Endometrium (tissue), 2 donors: ENCODE measurements at regions not wholly inside any gene's neighbourhood (a gene's known extent, or its start where the extent isn't known, plus 50 kb on each side); places are given as distances from the start of the nearest gene placed in this dataset.
"Not testable (repeated sequence)": the region's sequence is repeated elsewhere in the genome, so short reads cannot be mapped to it uniquely, and the experiment has no call there.

ENCODE experiments used
- FAIRE-seq: peaks from 2 replicates; lab custom pipeline; 2012; peaks lifted over from hg19 to GRCh38; lab: Jason Lieb, UNC
- donor health status: control.
- donor health status: control.

DNA sequence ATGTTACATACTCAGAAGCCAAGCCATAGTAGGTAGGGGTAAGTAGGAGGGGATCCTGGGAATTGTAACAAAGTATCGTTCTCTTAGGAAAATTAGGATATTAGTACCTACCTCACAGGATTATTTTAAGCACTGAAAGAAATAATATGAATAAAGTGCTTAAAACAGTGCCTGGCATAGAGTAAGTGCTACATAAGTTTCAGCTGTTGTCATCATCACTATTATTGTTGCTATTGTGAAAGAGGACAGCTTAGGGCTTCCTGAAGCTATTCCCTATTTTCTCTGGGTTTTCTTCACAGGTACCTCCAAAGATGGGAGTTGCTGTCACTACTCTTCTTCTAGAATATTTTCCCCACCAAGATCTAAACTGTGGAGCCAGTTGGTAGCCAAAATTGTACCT is 443.7 kb upstream of the FGF16 start:
- no peak for FAIRE-seq

- FAIRE-seq: no peak
Measured at GRCh38 chrX:77003956-77004355, 443.2 kb upstream of the FGF16 start.

- FAIRE-seq: no peak
Measured at GRCh38 chrX:77009691-77010090, 437.5 kb upstream of the FGF16 start.

- no peak for FAIRE-seq
Measured at GRCh38 chrX:77014377-77015372, 432.5 kb upstream of the FGF16 start.

GRCh38 chrX:77017093-77017492 is 430.1 kb upstream of the FGF16 start:
- FAIRE-seq: no peak

DNA sequence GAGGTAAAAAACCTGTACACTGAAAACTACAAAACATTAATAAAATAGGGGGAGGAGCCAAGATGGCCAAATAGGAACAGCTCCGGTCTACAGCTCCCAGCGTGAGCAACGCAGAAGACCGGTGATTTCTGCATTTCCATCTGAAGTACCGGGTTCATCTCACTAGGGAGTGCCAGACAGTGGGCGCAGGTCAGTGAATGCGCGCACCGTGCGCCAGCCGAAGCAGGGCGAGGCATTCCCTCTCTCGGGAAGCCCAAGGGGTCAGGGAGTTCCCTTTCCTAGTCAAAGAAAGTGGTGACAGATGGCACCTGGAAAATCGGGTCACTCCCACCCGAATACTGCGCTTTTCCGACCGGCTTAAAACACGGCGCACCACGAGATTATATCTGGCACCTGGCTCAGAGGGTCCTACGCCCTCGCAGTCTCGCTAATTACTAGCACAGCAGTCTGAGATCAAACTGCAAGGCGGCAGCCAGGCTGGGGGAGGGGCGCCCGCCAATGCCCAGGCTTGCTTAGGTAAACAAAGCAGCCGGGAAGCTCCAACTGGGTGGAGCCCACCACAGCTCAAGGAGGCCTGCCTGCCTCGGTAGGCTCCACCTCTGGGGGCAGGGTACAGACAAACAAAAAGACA is 400.9 kb upstream of the FGF16 start:
- FAIRE-seq: not testable (repeated sequence)

DNA sequence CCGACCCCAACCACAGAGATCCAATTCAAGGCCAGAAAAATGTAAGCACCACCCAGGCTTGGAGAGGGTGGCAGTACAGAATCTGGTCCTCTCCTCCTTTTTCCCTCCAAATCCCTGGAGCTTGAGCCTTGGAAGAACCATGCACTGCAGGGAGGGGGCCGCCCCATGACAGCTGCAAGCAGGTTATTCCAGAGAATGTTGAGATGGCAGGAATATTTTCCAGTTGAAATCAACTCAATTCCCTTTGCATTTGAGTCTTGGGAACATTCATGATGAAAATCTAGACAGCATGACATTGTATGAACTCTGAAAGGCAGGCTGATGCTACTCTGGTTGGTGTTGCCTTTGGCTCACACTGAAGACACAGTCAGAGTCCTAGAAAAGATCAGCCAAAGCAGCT is 386.6 kb upstream of the FGF16 start:
- FAIRE-seq: no peak

GRCh38 chrX:77061022-77061421 is 386.2 kb upstream of the FGF16 start:
- FAIRE-seq: no peak

DNA sequence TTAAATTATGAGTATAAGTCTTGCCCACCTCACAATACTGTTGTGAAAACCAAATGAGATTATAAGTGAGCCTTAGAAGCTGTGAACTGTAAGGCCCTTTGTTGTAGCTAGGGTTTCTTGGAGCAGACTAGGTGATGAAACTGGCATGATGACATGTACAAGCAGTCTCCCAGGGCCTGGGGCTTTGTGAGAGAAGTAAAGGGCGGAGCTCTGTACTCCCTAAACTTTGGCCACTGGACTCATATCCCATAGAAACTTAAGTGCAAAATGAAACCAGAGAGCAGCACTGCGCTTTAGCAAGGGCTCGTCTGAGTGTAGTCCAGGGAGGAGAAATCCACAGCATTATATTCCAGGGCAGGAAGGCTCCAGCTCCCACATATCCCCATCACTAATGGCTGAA is 385.6 kb upstream of the FGF16 start:
- FAIRE-seq: no peak

GRCh38 chrX:77065896-77066295 is 381.3 kb upstream of the FGF16 start:
- FAIRE-seq: no peak

GRCh38 chrX:77070202-77070918 is 376.8 kb upstream of the FGF16 start:
- FAIRE-seq: no peak

DNA sequence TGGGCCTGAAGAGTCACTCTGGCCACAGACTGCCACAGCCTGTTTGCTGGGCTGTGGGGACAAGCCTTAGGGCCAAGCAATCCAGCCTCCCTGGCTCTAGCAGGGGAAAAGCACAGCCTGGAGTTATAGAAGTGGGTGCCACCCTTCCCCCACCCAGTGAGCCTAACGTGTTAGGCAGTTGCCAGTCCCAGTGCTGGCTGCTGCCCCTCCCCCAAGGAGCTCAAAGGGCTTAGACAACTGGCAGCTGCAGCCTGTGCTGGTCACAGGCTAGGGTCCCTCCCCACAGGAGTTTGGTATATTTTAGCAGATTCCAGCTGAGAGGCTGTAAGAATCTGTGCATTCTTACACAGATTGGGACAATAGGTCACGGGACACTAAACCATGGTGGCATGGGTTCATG is 370.3 kb upstream of the FGF16 start:
- FAIRE-seq: no peak

- FAIRE-seq: not testable (repeated sequence)
Measured at GRCh38 chrX:77081237-77081636, 366.0 kb upstream of the FGF16 start.

GRCh38 chrX:77085372-77085771 is 361.8 kb upstream of the FGF16 start:
- no peak for FAIRE-seq

DNA sequence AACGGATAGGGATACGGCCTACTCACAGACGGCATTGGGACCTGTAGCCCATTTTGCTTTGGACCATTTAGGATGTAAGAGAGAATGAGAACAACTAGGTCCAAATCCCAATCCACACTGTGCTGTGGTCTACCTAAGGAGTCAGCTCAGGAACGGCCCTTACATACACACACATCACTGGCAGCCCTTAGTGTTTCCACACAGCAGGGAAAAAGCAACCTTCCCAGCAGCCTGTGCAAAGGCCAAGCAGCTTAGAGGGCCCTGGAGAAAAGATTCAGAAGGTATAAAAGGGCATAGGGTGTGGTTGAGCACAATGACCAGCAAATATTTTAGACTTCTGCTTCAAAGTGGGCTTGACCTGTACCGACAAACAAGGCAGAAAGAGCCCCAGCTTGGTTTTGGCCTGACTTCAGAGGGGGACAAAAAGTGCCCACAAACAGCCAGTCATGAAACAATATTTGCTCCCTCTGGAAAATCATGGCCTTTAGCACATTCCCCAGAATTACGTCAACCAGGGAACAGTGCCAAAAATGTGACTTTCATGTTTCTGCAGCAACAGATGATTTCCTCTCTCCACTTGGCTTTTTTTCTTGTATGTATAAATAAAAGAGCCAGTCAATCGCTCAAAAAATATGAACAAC is 359.5 kb upstream of the FGF16 start:
- FAIRE-seq: no peak

- no peak for FAIRE-seq
Measured at GRCh38 chrX:77088233-77088632, 359.0 kb upstream of the FGF16 start.

DNA sequence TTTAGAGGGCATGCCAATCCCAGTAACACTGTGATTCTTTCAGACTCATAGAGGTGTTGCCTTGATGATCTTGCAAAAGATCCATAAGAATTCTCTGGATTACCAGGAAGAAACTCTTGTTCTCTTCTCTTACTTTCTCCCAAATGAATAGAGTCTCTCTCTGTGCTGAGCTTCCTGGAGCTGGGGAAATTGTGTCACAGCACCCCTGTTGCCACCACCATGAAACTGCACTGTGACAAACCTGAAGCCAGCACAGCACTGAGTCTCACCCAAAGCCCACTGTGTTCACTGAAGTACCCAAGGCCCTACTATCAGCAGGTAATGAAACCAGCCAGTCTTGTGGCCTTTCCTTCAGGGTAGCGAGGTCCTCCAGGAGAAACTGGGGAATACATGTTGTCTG is 332.7 kb upstream of the FGF16 start:
- no peak for FAIRE-seq

- FAIRE-seq: no peak
Measured at GRCh38 chrX:77118686-77119085, 328.5 kb upstream of the FGF16 start.

- no peak for FAIRE-seq
Measured at GRCh38 chrX:77119706-77120105, 327.5 kb upstream of the FGF16 start.

DNA sequence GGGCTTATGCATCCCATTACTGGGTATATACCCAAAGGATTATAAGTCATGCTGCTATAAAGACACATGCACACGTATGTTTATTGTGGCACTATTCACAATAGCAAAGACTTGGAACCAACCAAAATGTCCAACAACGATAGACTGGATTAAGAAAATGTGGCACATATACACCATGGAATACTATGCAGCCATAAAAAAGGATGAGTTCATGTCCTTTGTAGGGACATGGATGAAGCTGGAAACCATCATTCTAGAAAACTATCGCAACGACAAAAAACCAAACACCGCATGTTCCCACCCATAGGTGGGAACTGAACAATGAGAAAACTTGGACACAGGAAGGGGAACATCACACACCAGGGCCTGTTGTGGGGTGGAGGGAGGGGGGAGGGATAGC is 323.3 kb upstream of the FGF16 start:
- FAIRE-seq: not testable (repeated sequence)

- not testable (repeated sequence) for FAIRE-seq
Measured at GRCh38 chrX:77127571-77127970, 319.6 kb upstream of the FGF16 start.

- no peak for FAIRE-seq
Measured at GRCh38 chrX:77143907-77144306, 303.3 kb upstream of the FGF16 start.
